Epithelial cell of proximal tubule (primary cell): ENCODE measurements at regions not wholly inside any gene's neighbourhood (a gene's known extent, or its start where the extent isn't known, plus 50 kb on each side); places are given as distances from the start of the nearest gene placed in this dataset.

ENCODE experiments used
- DNase-seq: peaks from one replicate; pipeline ENCODE4 v3.0.0-alpha.2; 2011; ENCODE audit warnings: low read depth
- H3K4me3 ChIP-seq: 2 replicates; pipeline ENCODE4 v1.5.1; 2011; ENCODE audit warnings: low read depth, mild to moderate bottlenecking, low read length
- CTCF ChIP-seq: conservative IDR thresholded peaks from 2 replicates; pipeline ENCODE4 v1.5.1; 2012; ENCODE audit warnings: low read depth, mild to moderate bottlenecking, low read length

GRCh38 chr2:45067859-45068570 lies 58.8 kb upstream of the SIX2 start:
- H3K4me3 ChIP-seq = no peak overlapping the region
- peak; percentile 3 for DNase-seq
- TF ChIP-seq CTCF = peak; percentile 46
